ENCODE measurements at regions not wholly inside any gene's neighbourhood (a gene's known extent, or its start where the extent isn't known, plus 50 kb on each side); places are given as distances from the start of the nearest gene placed in this dataset.
"Not testable (repeated sequence)": the region's sequence is repeated elsewhere in the genome, so short reads cannot be mapped to it uniquely, and the experiment has no call there.

- no peak for DNase-seq
Measured at GRCh38 chr18:56436651-56437050, 201.7 kb downstream of the TXNL1 start.

- no peak for DNase-seq
Measured at GRCh38 chr18:56433919-56434318, 204.5 kb downstream of the TXNL1 start.

- no peak for DNase-seq
Measured at GRCh38 chr18:56431551-56431950, 206.8 kb downstream of the TXNL1 start.

- DNase-seq, result no peak
Measured at GRCh38 chr18:56423626-56424025, 214.8 kb downstream of the TXNL1 start.

GRCh38 chr18:56421647-56422046 lies 216.7 kb downstream of the TXNL1 start:
- no peak for DNase-seq

GRCh38 chr18:56420868-56421267 lies 217.5 kb downstream of the TXNL1 start:
- DNase-seq, result not testable (repeated sequence)

- no peak for DNase-seq
Measured at GRCh38 chr18:56414357-56414756, 224.0 kb downstream of the TXNL1 start.

GRCh38 chr18:56413862-56414261 lies 224.5 kb downstream of the TXNL1 start:
- DNase-seq, result no peak

- DNase-seq, result no peak
Measured at GRCh38 chr18:56412951-56413350, 225.4 kb downstream of the TXNL1 start.

- DNase-seq, result no peak
Measured at GRCh38 chr18:56409736-56410135, 228.7 kb downstream of the TXNL1 start.

- no peak for DNase-seq
Measured at GRCh38 chr18:56407646-56408180, 230.7 kb downstream of the TXNL1 start.

GRCh38 chr18:56402872-56403516 lies 235.4 kb downstream of the TXNL1 start:
- peak; percentile 95 for DNase-seq

- no peak for DNase-seq
Measured at GRCh38 chr18:56393870-56394269, 244.5 kb downstream of the TXNL1 start.

- no peak for DNase-seq
Measured at GRCh38 chr18:56391931-56392590, 246.3 kb downstream of the TXNL1 start.

- no peak for DNase-seq
Measured at GRCh38 chr18:56390626-56391025, 247.8 kb downstream of the TXNL1 start.

GRCh38 chr18:56389190-56389589 lies 249.2 kb downstream of the TXNL1 start:
- DNase-seq, result no peak

- no peak for DNase-seq
Measured at GRCh38 chr18:56388571-56388970, 249.8 kb downstream of the TXNL1 start.

- DNase-seq, result peak; percentile 35
Measured at GRCh38 chr18:56386856-56387255, 251.5 kb downstream of the TXNL1 start.

GRCh38 chr18:56383349-56383748 lies 255.0 kb downstream of the TXNL1 start:
- DNase-seq, result no peak

GRCh38 chr18:56382541-56382940 lies 255.9 kb downstream of the TXNL1 start:
- DNase-seq, result no peak

GRCh38 chr18:56381196-56381595 lies 257.2 kb downstream of the TXNL1 start:
- DNase-seq, result peak; percentile 26

GRCh38 chr18:56380685-56381084 lies 257.7 kb downstream of the TXNL1 start:
- peak; percentile 50 for DNase-seq

GRCh38 chr18:56379256-56379655 lies 259.1 kb downstream of the TXNL1 start:
- DNase-seq, result no peak

GRCh38 chr18:56377231-56377630 lies 261.2 kb downstream of the TXNL1 start:
- peak; percentile 59 for DNase-seq

All from fibroblast of skin of right quadriceps (primary cell).